ENCODE measurements at regions not wholly inside any gene's neighbourhood (a gene's known extent, or its start where the extent isn't known, plus 50 kb on each side); places are given as distances from the start of the nearest gene placed in this dataset.

- no peak for TF ChIP-seq POLR2A (IDR thresholded peaks at IDR 0.05)
- TF ChIP-seq CTCF (IDR thresholded peaks at IDR 0.05): no peak
Measured at GRCh38 chr5:97801461-97801860, 618.4 kb upstream of the RIOK2 start.
